ENCODE measurements at regions not wholly inside any gene's neighbourhood (a gene's known extent, or its start where the extent isn't known, plus 50 kb on each side); places are given as distances from the start of the nearest gene placed in this dataset.
"Not testable (repeated sequence)": the region's sequence is repeated elsewhere in the genome, so short reads cannot be mapped to it uniquely, and the experiment has no call there.

DNA sequence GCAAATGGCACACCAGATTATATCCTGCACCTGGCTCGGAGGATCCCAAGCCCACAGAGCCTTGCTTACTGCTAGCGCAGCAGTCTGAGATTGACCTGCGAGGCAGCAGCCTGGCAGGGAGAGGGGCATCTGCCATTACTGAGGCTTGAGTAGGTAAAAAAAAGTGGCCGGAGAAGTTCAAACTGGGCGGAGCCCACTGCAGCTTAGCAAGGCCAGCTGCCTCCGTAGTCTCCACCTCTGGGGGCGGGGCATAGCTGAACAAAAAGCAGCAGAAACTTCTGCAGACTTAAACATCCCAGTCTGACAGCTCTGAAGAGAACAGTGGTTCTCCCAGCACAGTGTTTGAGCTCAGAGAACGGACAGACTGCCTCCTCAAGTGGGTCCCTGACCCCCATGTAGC is 85.4 kb upstream of the TMEM170B start:
- not testable (repeated sequence) for DNase-seq (ENCODE audit: low spot score)

DNA sequence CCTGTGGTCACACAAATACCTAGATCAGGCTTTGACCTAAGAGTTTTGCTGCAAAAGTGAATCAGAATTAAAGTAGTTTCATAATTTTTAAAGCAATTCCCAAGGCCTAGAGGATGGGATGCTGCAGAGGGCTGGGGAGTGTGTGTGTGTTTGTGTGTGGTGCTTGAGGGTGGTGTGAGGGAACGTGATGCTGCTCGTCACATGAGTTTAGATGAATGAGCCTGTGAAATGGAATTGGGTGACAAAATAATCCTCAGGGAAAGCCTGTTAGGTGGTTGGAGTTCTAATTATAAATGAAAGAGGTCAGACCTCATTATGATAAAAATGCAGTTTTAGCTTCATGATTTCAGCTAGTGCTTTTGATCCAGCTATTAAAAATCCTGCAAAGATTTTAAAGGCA is 87.5 kb upstream of the TMEM170B start:
- no peak for DNase-seq (ENCODE audit: low spot score)

DNA sequence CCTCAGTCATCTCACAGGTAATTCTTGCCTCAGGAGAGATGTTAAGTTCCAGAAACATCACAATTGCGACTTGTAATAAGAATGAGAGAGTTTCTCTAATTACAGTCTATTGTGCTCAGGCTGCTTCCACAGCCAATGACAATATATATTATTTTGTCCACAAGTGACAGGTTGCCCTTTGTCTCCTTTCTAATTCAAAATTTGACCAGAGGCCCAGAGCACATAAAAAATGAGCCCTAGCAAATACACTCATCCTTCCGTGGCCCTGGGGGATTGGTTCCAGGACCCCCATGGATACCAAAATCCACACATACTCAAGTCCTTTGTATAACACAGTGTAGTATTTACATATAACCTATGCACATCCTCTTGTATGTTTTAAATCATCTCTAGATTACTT is 88.1 kb upstream of the TMEM170B start:
- DNase-seq (ENCODE audit: low spot score): no peak

DNA sequence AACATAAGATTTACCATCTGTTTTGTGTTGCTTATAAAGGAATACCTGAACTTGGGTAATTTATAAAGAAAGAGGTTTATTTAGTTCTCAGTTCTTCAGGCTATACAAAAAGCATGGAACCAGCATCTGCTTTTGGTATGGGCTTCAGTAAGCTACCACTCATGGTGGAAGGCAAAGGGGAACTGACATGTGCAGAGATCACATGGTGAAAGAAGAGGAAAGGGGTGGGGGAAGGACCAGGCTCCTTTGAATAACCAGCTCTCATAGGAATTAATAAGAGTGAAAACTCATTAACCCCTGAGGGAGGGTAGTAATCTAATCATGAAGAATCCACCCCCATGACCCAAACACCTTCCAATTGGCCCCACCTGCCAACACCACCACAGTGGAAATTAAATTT is 89.5 kb upstream of the TMEM170B start:
- no peak for DNase-seq (ENCODE audit: low spot score)

DNA sequence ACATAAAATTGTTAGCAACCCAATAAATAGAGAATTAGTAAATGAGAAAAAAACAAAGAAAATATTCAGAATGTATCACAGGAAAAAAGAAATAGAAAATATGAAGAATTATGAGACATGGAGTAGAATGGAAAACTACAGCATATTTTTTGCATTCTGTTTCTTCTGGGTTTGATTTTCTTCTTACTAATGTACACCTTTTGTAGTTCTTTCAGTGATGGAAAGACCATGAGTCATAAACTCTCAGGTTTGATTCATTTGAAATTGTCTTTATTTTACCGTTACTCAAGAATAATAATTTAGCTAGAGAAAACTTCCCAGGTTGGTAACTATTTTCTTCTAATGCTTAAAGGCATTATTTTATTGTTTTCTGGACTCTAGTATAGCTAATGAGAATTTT is 90.3 kb upstream of the TMEM170B start:
- no peak for DNase-seq (ENCODE audit: low spot score)

DNA sequence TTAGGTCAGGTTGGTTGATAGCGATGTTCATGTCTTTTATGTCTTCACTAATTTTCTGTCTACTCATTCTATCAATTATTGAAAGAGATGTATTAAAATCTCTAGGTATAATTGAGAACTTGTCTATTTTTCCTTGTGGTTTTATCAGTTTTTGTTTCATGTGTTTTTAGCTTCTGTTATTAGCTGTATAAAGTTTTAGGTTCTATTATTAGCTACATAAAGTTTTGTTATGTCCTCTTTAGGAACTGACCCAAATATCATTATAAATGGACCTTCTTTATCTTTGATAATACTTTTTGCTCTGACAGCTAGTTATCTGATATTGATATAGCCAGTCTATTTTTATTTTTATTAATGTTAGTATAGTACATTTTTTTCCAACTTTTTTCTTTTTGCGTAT is 92.4 kb upstream of the TMEM170B start:
- DNase-seq (ENCODE audit: low spot score): no peak

DNA sequence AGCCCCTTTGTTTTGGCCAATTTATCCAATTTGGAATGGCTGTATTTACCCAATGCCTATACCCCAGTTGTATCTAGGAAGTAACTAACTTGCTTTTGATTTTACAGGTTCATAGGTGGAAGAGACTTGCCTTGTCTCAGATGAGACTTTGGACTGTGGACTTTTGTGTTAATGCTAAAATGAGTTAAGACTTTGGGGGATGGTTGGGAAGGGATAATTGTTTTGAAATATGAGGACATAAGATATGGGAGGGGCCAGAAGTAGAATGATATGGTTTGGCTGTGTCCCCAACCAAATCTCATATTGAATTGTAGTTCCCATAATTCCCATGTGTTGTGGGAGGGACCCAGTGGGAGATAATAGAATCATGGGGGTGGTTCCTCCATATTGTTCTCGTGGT is 94.4 kb upstream of the TMEM170B start:
- not testable (repeated sequence) for DNase-seq (ENCODE audit: low spot score)

DNA sequence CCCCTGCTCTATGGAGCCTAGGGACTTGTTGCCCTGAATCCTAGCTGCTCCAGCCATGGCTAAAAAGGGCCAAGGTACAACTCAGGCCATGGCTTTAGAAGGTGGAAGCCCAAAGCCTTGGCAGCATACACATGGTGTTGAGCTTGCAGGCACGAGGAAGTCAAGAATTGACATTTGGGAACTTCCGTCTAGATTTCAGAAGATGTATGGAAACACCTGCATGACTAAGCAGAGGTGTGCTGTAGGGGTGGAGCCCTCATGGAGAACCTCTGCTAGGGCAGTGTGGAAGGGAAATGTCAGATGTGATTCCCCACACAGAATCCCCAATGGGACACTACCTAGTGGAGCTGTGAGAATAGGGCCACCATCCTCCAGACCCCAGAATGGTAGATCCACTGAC is 95.1 kb upstream of the TMEM170B start:
- DNase-seq (ENCODE audit: low spot score): no peak

DNA sequence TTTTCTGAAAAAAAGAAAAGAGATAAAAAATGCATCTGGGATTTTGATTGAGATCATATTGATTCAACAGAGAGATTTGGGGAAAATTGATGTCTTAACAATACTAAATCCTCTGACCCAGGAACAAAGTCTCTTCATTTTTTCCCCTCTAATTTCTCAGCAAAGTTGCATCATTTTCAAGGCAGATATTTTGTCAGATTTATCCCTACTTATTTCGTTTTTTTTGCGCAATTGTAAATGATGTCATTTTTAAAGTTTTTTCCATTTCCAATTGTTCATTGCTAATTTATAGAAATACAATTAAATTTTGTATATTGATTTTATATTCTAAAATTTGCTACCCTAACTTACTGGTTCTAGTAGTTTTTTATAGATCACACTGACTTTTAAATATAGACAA is 97.7 kb upstream of the TMEM170B start:
- no peak for DNase-seq (ENCODE audit: low spot score)

DNA sequence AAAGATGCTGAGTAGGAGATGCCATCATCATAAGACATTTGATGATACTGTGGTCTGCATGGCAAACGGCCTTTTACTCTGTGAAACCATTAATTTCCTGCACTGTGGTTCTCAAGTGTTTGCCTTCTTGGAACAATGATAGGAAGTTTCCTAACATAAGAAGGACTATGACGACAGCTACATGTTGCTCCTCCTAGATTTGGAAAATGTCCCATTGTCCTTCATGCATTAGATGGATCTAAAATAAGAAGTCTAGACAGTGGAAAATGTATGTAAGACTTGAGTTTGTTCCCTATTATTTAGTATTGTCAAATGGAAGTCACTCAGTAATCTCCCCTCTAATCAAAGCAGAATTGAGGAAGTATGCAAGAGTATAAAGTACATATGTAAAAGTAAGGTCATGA is 98.5 kb upstream of the TMEM170B start:
- no peak for DNase-seq (ENCODE audit: low spot score)

DNA sequence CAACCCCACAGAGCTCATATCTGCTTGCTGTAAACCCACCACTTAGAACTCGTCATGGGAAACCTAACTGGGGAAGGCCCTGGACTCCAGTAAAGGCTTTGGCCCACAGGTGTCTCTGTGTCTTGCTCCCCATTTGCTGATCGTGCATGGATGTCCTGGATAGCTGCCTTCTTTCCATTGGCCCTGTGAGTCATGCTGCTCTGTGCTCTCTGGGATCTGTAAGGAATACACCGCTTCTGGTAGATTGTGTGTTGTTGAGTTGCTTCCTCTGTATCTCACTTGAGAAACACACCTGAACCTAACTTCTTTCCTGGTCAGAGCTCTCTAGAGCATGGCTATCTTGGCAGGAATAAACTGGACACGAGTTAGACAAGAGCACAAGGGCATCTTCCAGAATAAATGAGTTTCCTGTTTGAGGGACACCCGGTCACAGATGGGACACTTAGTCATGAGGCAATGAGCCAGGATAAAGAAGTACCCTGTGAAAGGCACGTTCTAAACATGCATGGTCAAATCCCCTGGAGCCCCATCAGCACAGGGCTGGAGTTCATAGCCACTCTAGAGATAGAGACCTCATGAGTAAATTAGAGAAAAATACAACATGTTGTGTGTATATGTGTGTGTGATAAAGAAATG is 99.6 kb upstream of the TMEM170B start:
- DNase-seq (ENCODE audit: low spot score): no peak

DNA sequence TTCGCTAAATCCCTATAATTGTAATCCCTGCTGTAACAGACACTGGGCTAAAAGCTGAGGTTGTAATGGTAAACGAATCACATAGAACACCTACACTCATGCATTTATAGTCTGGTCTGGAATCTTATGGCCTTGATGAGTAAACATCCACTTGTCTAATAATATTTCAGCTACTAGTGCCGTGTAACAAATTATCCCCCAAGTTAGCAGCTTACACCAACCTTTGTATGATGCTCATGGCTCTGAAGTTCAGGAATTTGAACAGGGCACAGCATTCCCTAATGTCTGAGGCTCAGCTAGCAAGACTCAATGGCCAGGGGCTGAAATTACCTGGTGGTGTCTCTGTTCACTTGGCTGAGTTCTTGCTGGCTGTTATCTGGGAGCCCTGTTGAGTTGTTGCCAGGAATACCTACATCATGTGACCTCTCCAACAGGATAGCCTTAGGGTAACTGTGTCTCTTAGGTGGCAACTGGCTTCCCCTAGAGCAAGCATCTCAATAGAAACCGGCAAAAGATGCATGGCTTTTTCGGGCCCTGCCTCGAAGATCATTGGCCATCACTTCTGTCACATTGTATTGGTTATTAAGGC is 100.9 kb upstream of the TMEM170B start:
- DNase-seq (ENCODE audit: low spot score): no peak

DNA sequence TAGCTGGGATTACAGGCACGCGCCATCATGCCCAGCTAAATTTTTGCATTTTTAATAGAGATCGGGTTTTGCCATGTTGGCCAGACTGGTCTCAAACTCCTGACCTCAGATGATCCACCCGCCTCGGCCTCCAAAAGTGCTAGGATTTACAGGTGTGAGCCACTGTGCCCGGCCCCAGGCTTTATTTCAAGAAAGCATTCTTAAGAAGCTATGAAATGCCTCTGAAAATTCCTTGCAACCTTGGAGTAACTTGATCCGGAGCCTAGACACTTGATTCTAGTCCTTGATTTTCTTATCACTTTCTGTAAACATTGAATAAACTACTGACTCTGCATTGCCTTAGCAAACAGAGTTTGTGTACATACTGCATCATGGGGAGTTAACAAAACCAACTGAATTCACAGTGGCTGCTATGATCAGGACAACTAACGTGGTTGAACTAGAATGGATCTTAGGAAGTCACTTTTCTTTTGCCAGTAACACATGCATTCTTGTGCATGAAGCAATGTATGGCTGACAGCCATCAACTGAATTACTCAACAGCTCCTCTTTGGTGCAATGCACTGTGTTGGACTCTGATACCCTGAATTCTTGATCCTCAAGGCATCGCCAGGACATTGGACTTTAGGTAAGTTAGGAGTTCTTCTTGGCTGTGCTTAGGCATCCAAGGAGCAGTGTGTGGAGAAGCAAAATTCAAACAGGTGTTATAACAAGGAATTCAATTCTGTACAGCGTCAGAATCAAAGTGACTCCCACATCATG is 102.8 kb upstream of the TMEM170B start:
- no peak for DNase-seq (ENCODE audit: low spot score)

DNA sequence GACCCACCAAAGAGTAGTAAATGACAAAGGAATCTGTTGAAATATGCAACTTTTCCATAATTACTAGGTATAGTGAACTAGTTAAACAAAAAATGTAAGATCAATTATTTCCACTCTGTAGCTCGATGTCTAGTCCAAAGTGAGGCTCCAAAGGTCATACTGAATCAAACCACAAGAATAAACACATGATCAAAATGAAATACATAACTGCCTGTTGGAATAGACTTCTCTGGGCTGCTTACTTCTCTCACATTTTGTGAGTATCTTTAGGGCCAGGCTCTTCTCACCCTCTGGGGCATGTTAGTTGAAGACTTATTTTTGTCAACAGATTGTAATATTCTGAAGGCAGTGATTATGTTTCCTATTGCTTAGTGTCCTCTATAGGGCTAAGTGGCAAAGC is 103.7 kb upstream of the TMEM170B start:
- no peak for DNase-seq (ENCODE audit: low spot score)

DNA sequence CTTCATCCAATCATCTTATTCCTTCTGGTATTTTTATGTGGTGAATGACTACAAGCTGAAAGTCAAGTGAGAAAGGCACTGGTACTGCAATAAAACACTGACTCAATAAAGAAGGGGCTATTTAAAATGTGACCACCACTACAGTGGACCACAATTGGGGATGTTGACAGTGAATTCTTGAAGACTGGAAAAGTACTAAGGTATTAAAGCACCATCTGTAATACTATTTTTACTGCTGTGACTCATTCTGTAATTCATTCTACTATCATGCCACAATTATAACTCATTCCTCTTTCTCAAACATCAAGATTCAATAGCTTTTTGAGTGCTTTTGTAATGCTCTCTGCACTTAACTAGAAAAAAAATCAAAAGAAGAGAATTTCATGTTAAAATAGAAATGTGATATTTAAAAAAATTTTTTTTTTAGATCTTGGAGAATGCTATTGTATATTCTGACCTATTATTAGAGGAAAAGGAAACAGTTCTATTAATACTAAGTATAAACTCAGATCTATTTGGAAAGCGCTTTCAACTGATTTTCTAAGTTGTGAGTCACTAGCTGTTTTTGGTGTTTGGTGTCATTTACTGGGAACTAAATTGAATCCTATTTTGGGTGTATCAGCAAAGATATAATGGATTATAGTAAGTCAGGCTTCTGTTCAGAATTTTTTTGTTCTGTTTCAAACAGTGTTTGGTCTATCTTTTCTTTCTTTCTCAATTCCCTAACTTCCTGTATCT is 104.7 kb upstream of the TMEM170B start:
- no peak for DNase-seq (ENCODE audit: low spot score)

DNA sequence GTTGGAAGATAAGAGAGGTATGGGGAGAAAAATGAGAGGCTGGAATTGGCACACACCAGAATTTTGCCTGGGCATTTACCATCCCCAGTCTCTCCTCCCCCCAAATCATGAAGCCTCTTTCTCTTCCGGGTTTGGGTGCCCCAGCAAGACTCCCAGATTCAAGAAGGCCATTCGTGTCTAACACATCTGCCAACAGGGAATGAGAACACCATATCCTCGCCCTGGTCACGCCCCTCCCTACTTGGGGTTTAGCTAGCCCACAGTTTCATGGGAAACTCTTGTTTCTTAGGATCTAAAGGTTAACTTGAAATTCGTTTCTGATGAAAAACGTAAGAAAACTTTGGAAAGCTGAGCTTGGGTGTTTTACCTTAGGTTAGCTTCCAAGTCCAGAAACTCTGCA is 105.5 kb upstream of the TMEM170B start:
- DNase-seq (ENCODE audit: low spot score): no peak

DNA sequence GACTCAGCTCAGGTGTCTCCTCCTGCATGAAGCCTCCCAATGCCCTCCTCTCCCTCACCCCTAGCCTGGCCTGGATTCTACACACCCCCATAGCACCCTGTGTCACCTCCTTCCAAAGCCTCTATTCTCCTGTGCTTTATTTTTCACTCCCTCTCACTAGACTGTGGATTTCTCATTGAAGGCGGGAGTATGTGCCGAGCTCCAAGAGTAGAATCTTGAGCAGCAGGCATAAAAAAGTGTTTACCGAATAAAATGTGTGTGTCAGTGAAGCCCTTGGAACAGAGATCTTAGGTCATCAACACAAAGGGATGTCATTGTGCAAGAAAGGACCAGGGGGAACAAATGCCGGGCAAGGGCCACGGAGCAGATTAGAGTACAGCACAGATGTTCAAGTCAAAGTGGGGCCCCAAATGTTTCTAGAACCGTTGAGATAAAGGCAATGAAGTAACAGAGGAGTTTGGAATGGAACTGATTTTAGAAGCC is 106.1 kb upstream of the TMEM170B start:
- DNase-seq (ENCODE audit: low spot score): no peak

DNA sequence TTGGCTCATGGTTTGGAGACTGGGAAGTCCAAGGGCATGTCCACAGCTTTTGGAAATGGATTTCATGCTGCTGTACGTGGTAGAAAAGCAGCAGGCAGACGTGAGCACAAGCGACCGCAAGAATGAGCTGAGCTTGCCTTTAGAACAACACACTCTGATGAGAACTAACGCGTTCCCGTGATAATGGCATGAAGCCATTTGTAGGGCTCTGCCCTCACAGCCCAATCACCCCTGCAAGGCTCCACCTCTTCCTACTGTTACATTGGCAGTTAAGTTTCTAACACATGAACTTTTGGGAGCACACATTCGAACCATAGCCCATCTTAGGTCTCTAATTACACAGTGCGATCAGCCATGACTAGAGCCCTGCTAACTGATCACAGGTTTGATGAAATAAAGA is 107.5 kb upstream of the TMEM170B start:
- no peak for DNase-seq (ENCODE audit: low spot score)

DNA sequence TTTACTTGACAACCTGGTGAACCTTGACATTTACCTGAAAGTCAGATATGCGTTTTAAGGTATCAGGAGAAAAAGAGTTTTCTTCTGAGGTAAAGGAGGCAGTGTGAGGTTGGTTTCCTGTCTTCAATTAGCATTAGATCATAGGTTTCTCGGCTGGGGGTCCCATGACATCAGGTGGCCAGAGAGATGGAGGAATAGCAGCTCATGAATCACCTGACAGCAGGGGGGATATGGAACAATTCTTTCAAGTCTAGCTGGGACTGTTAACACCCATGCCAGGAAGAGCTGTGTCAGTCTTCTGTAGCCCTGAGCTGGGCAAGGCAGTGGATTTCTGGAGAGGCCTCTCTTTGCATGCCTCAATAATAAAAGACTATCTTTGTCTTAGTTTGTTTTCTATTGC is 108.0 kb upstream of the TMEM170B start:
- no peak for DNase-seq (ENCODE audit: low spot score)

DNA sequence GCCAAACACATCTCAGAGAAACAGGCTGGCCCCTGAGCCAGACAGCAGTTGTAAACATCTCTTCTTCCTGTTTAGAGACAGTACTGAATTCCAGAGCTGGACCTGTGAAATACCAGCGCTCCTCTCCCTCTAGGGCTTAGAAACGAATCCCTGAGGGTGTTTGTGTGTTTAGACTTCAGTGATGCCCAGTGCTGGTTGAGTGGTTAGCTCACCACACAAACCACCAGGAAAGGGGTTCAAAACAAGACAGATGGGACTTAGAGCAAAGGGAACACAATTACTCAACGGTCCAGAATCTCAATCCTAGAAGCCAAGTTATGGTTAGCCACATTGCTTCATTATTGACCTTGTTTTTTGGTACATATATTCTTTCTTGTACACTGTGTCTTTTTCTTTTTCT is 108.7 kb upstream of the TMEM170B start:
- DNase-seq (ENCODE audit: low spot score): no peak

DNA sequence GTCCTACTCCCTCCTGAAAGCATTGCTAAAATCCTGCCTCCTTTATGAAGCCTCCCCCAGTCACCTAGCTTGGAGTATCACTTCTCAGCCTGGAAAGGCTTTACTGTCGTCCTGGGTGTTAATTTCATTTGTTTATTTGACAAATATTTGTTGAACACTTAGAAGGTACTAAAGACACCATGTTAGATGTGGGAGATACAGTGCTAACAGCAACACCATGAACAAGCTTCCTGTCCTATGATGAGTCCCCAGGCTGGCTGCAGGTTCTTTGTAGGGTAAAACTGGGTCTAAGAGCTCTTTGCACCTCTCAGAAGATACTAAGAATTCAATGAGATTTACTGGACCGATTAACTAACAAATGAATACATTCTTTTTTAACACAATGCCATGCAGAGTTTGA is 109.2 kb upstream of the TMEM170B start:
- no peak for DNase-seq (ENCODE audit: low spot score)

DNA sequence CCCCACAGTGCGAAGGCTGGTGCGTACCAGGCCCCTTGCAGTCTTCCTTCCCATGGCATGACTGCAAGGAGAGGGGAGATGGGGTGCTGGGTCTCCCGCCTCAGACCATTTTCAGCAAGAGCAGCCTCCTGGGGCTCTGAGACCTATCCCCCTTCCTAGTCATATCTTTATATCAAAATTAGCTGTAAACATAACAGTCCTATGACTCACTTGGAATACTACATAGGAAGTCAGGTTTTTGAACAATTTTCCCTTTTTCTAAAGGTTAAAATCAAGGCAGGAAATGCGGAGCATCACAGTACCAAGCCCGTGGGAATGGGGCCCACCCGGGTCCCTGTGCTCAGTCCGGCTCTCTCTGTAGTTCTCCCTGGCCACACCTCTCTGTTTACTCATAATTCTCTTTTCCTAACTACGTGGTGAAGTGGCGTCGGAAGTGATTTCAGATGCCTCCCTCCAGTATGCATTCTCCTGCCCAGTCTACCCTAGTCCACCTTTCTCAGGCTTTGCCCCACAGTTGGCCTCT is 109.8 kb upstream of the TMEM170B start:
- DNase-seq (ENCODE audit: low spot score): no peak
